ENCODE measurements at regions not wholly inside any gene's neighbourhood (a gene's known extent, or its start where the extent isn't known, plus 50 kb on each side); places are given as distances from the start of the nearest gene placed in this dataset.

DNA sequence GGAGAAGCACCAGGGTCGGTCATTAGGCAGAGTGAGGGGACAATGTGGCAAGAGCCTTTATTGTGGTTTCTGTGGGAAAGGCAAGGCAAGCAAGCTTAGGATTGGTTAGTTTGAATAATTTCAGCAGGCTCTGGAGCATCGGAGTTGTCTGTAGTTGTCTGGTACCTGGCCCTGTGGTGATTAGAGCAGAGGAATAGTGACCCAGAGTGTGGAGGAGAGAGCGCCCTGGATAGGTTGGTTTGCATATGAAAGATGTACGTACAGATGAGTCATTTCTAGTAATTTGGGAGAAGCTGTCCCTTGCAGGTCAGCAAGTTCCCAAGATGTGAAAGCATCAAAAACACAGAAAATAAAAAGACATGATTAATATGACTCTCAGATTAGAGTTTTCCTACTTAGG, 383.1 kb upstream of the MEX3C start:
- TF ChIP-seq REST (IDR thresholded peaks at IDR 0.05; ENCODE audit: low read depth, low read length) = no peak
- TF ChIP-seq USF1 (IDR thresholded peaks at IDR 0.05; ENCODE audit: borderline replicate concordance, low read depth) = no peak
- TF ChIP-seq, protein P1, sequence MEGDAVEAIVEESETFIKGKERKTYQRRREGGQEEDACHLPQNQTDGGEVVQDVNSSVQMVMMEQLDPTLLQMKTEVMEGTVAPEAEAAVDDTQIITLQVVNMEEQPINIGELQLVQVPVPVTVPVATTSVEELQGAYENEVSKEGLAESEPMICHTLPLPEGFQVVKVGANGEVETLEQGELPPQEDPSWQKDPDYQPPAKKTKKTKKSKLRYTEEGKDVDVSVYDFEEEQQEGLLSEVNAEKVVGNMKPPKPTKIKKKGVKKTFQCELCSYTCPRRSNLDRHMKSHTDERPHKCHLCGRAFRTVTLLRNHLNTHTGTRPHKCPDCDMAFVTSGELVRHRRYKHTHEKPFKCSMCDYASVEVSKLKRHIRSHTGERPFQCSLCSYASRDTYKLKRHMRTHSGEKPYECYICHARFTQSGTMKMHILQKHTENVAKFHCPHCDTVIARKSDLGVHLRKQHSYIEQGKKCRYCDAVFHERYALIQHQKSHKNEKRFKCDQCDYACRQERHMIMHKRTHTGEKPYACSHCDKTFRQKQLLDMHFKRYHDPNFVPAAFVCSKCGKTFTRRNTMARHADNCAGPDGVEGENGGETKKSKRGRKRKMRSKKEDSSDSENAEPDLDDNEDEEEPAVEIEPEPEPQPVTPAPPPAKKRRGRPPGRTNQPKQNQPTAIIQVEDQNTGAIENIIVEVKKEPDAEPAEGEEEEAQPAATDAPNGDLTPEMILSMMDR (IDR thresholded peaks at IDR 0.05) = no peak
- no peak for TF ChIP-seq FOSL2 (IDR thresholded peaks at IDR 0.05; ENCODE audit: borderline replicate concordance, low read depth)
- TF ChIP-seq TAF1 (IDR thresholded peaks at IDR 0.05; ENCODE audit: borderline replicate concordance, low read depth, low read length) = no peak
- no peak for TF ChIP-seq POLR2AphosphoS5 (IDR thresholded peaks at IDR 0.05; ENCODE audit: low read depth, low read length)

All from SK-N-SH (cell line).